ENCODE measurements at regions not wholly inside any gene's neighbourhood (a gene's known extent, or its start where the extent isn't known, plus 50 kb on each side); places are given as distances from the start of the nearest gene placed in this dataset.

DNA sequence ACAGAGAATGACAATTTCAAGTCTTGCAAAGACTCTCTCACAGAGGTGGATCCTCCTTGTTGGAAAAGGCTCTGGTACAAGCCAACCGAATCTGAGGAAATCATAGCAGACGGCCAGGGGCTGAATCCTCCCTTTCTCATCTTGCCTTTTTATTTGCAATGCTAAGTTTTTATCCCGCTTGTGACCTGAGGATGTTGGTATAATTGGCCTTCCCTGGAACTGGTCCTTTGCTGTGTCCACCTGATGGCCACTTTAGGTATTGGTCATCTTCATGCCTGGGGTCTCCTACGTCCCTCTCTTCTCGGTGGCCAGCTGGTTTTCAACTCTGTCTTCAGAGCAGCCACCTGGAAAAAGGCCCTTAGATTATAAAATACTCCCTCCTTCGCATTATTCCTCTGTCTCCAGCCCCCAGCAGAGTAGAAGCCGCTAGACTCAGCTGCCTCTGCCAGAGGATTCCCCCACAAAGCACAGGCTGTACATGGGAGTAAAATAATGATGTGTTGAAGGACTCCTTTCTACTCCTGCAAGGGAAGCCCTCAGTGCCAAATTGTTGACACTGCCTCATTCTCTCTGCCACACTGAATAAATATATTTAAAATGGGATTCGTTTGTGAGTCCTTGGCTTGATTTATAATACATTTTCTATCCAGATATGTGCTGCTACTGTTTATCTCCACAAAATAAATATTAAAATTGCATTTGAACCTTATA, 208.9 kb upstream of the CFAP20DC start:
- no peak for TF ChIP-seq YY1 (IDR thresholded peaks at IDR 0.05; ENCODE audit: insufficient read depth, insufficient read length)
- no peak for TF ChIP-seq ZNF274 (IDR thresholded peaks at IDR 0.05; ENCODE audit: low read depth, low read length)
